MM.1S (cell line): ENCODE measurements at regions not wholly inside any gene's neighbourhood (a gene's known extent, or its start where the extent isn't known, plus 50 kb on each side); places are given as distances from the start of the nearest gene placed in this dataset.

Source experiments
- CTCF ChIP-seq: fragments of 300-600 bp; sonication (generic); IDR thresholded peaks from 2 replicates; pipeline ENCODE4 v1.5.1; 2016; ENCODE audit warnings: antibody characterized with exemption, low read length, mixed read lengths
- EZH2 ChIP-seq: fragments of 300-600 bp; sonication (generic); optimal IDR thresholded peaks from 2 replicates; pipeline ENCODE3; 2017; ENCODE audit warnings: low read depth, mild to moderate bottlenecking, antibody characterized with exemption, low read length, mixed read lengths
- EZH2phosphoT487 ChIP-seq: fragments of 300-600 bp; sonication (generic); IDR thresholded peaks from 2 replicates; pipeline ENCODE4 v1.6.1; 2018; ENCODE audit warnings: antibody characterized with exemption, low read length

GRCh38 chr2:133736674-133737073, 168.4 kb upstream of the NCKAP5 start:
- TF ChIP-seq CTCF (no peak), EZH2phosphoT487 (no peak), EZH2 (no peak)
